GM12878 (cell line): ENCODE measurements at regions not wholly inside any gene's neighbourhood (a gene's known extent, or its start where the extent isn't known, plus 50 kb on each side); places are given as distances from the start of the nearest gene placed in this dataset.

Experiments used
- ATAC-seq: fragments of 200-7000 bp; cut with Tn5 transposase; 3 replicates; pipeline ENCODE4 v1.9.1; 2020; ENCODE audit warnings: mild to moderate bottlenecking, moderate library complexity
- BruUV-seq: library from RNA; stranded (reverse); fragments of 400-500 nt; replicated peaks from 2 replicates; lab custom pipeline; 2021; lab: Mats Ljungman, UMichigan
- CTCF ChIA-PET: fragments of 300-600 bp; sonication (Branson Sonifier 250); formaldehyde crosslinking; extraction: SDS; loops from one replicate; lab custom pipeline; 2021; ENCODE audit warnings: inconsistent platforms; lab: Yijun Ruan, JAX
- POLR2A ChIA-PET: fragments of 350-600 bp; formaldehyde crosslinking; extraction: SDS; loops from one replicate; lab custom pipeline; 2021; ENCODE audit warnings: inconsistent platforms; lab: Charles Lee
- RAD21 ChIA-PET: fragments of 300-600 bp; sonication (Branson Sonifier 250); formaldehyde crosslinking; loops from one replicate; lab custom pipeline; 2023; ENCODE audit warnings: antibody characterized with exemption; ENCODE audit not compliant: unreplicated experiment; lab: Charles Lee
- SMC1A ChIA-PET: fragments of 300-600 bp; sonication (Branson Sonifier 250); formaldehyde crosslinking; loops from one replicate; lab custom pipeline; 2023; ENCODE audit not compliant: unreplicated experiment, uncharacterized antibody; lab: Charles Lee
- DNase-seq: peaks from one replicate; pipeline ENCODE4 v3.0.0-alpha.2; 2011; ENCODE audit warnings: low read depth, low spot score
- FAIRE-seq: peaks from 3 replicates; lab custom pipeline; 2011; peaks lifted over from hg19 to GRCh38; lab: Jason Lieb, UNC
- H2AFZ ChIP-seq: 2 replicates; pipeline ENCODE4 v1.6.0; 2011; ENCODE audit warnings: low read depth, low read length, control low read depth; ENCODE audit not compliant: control insufficient read depth
- H3K27ac ChIP-seq: 2 replicates; pipeline ENCODE4 v1.5.1; 2011; ENCODE audit warnings: control low read depth; ENCODE audit not compliant: control insufficient read depth, insufficient read depth
- H3K27me3 ChIP-seq, 2 experiments: replicated peaks in 1 of 2; 2 replicates each; pipeline versions ENCODE4 v1.6.0 to v1.6.1; 2011; ENCODE audit warnings: low read length in 1 of 2; ENCODE audit not compliant: control insufficient read depth in 2 of 2, insufficient read depth in 2 of 2
- H3K36me3 ChIP-seq, 2 experiments: 2 replicates each; pipeline ENCODE4 v1.5.1; 2011; ENCODE audit warnings: low read length in 1 of 2; ENCODE audit not compliant: control insufficient read depth in 2 of 2, insufficient read depth in 2 of 2
- H3K4me1 ChIP-seq: 2 replicates; pipeline ENCODE4 v1.6.1; 2011; ENCODE audit warnings: mild to moderate bottlenecking, low read length, moderate library complexity, mixed read lengths; ENCODE audit not compliant: control insufficient read depth, insufficient read depth
- H3K4me2 ChIP-seq: 2 replicates; pipeline ENCODE4 v1.6.0; 2011; ENCODE audit warnings: control low read depth; ENCODE audit not compliant: control insufficient read depth, insufficient read depth
- H3K4me3 ChIP-seq: fragments of 200-600 bp; sonication (generic); 2 replicates; pipeline ENCODE4 v1.5.1; 2016
- H3K79me2 ChIP-seq: 2 replicates; pipeline ENCODE4 v1.6.0; 2011; ENCODE audit warnings: low read length; ENCODE audit not compliant: control insufficient read depth, insufficient read depth
- H3K9ac ChIP-seq: 2 replicates; pipeline ENCODE4 v1.8.0; 2011; ENCODE audit warnings: low read length, control low read depth, mixed read lengths; ENCODE audit not compliant: control insufficient read depth, insufficient read depth
- H3K9me3 ChIP-seq: replicated peaks from 3 replicates; pipeline ENCODE4 v1.5.1; 2011; ENCODE audit warnings: mild to moderate bottlenecking, low read length; ENCODE audit not compliant: control insufficient read depth, insufficient read depth
- H4K20me1 ChIP-seq: 2 replicates; pipeline ENCODE4 v1.6.0; 2011; ENCODE audit not compliant: control insufficient read depth, insufficient read depth
- BHLHE40 ChIP-seq, 2 experiments: fragments of 450-650 bp in 1 of 2; IDR thresholded peaks; 2 replicates each; pipeline ENCODE4 v1.6.1; 2011 to 2017; ENCODE audit warnings: low read depth in 2 of 2, borderline replicate concordance in 1 of 2, improper control_type of control experiment in 1 of 2, low read length in 1 of 2, mild to moderate bottlenecking in 1 of 2
- CREM ChIP-seq: IDR thresholded peaks from 2 replicates; pipeline ENCODE4 v1.6.1; 2014; ENCODE audit warnings: antibody characterized with exemption, low read depth
- DPF2 ChIP-seq: fragments of 450-650 bp; IDR thresholded peaks from 2 replicates; pipeline ENCODE4 v1.6.1; 2017; ENCODE audit warnings: mild to moderate bottlenecking
- EP300 ChIP-seq, 2 experiments: fragments of 150-350 bp in 1 of 2; IDR thresholded peaks; 2 replicates each; pipeline ENCODE4 v1.6.1; 2011 to 2012; ENCODE audit warnings: low read depth in 2 of 2, low read length in 2 of 2, borderline replicate concordance in 1 of 2, improper control_type of control experiment in 1 of 2, inconsistent platforms in 1 of 2; ENCODE audit not compliant: control insufficient read depth in 1 of 2
- HCFC1 ChIP-seq: fragments of 150-350 bp; IDR thresholded peaks from 2 replicates; pipeline ENCODE4 v1.6.1; 2014; ENCODE audit warnings: low read length
- IKZF1 ChIP-seq: fragments of 450-650 bp; conservative IDR thresholded peaks from 2 replicates; pipeline ENCODE4 v1.6.1; 2017; ENCODE audit warnings: antibody characterized with exemption, mild to moderate bottlenecking
- LARP7 ChIP-seq: fragments of 450-650 bp; IDR thresholded peaks from 2 replicates; pipeline ENCODE4 v1.6.1; 2017; ENCODE audit warnings: mild to moderate bottlenecking
- NFYA ChIP-seq: IDR thresholded peaks from 2 replicates; pipeline ENCODE4 v1.6.1; 2011; ENCODE audit warnings: low read depth, mild to moderate bottlenecking, low read length, improper control_type of control experiment, borderline replicate concordance
- RAD51 ChIP-seq: fragments of 450-650 bp; IDR thresholded peaks from 2 replicates; pipeline ENCODE4 v1.6.1; 2016; ENCODE audit warnings: moderate library complexity, mild to moderate bottlenecking, inconsistent platforms
- RBBP5 ChIP-seq: fragments of 200-600 bp; sonication (generic); conservative IDR thresholded peaks from 2 replicates; pipeline ENCODE4 v1.6.1; 2016
- SMAD1 ChIP-seq: fragments of 450-650 bp; IDR thresholded peaks from 2 replicates; pipeline ENCODE4 v1.6.1; 2018; ENCODE audit warnings: mild to moderate bottlenecking, low read depth; ENCODE audit not compliant: partially characterized antibody
- SREBF1 ChIP-seq: IDR thresholded peaks from 2 replicates; pipeline ENCODE4 v1.6.1; 2012; ENCODE audit warnings: mild to moderate bottlenecking, low read length
- STAT3 ChIP-seq: IDR thresholded peaks from 2 replicates; pipeline ENCODE4 v1.6.1; 2011; ENCODE audit warnings: low read depth, low read length, improper control_type of control experiment
- TBL1XR1 ChIP-seq: IDR thresholded peaks from 2 replicates; pipeline ENCODE4 v1.6.1; 2012; ENCODE audit warnings: low read depth, low read length, improper control_type of control experiment
- TCF12 ChIP-seq: IDR thresholded peaks from 2 replicates; pipeline ENCODE4 v1.6.1; 2011; ENCODE audit warnings: low read depth, mild to moderate bottlenecking, low read length
- TCF7 ChIP-seq: IDR thresholded peaks from 2 replicates; pipeline ENCODE4 v1.6.1; 2014; ENCODE audit warnings: antibody characterized with exemption, borderline replicate concordance
- YY1 ChIP-seq: IDR thresholded peaks from 2 replicates; pipeline ENCODE4 v1.6.1; 2011; ENCODE audit warnings: low read depth, mild to moderate bottlenecking, low read length
- ZNF24 ChIP-seq: fragments of 450-650 bp; IDR thresholded peaks from 2 replicates; pipeline ENCODE4 v1.6.1; 2017; ENCODE audit warnings: antibody characterized with exemption, mild to moderate bottlenecking
- WGBS: methylation state at CpG from one replicate; pipeline ENCODE4 v1.1.6; 2016; ENCODE audit warnings: low lambda C conversion rate; ENCODE audit not compliant: insufficient replicate concordance, insufficient coverage; ENCODE audit errors: missing lambda C conversion rate; 5-methylcytosine and 5-hydroxymethylcytosine counted together
- in situ Hi-C: fragments of 300-500 bp; cut with MboI; formaldehyde crosslinking; loops from 9 replicates; pipeline ENCODE4 v1.14.3; 2018; ENCODE audit warnings: mixed read lengths
- intact Hi-C: fragments of 100-400 bp; cut with micrococcal nuclease; formaldehyde crosslinking; loops from one replicate; pipeline ENCODE4 v1.14.2; 2022; ENCODE audit not compliant: unreplicated experiment
- TF ChIP-seq, protein P1 (sequence below): fragments of 450-650 bp; IDR thresholded peaks from 2 replicates; pipeline ENCODE4 v1.6.1; 2017; ENCODE audit warnings: borderline replicate concordance
- TF ChIP-seq, protein P2 (sequence below), 3 experiments: IDR thresholded peaks in 2 of 3; conservative IDR thresholded peaks in 1 of 3; 2 replicates each; pipeline ENCODE4 v1.5.1; 2011; ENCODE audit warnings: low read depth in 3 of 3, low read length in 3 of 3, mild to moderate bottlenecking in 3 of 3, control low read depth in 2 of 3, moderate library complexity in 2 of 3, inconsistent platforms in 1 of 3, mixed read lengths in 1 of 3; ENCODE audit not compliant: control insufficient read depth in 2 of 3, insufficient read depth in 1 of 3; ENCODE audit errors: extremely low read depth in 1 of 3
- TF ChIP-seq, protein P3 (sequence below): fragments of 450-650 bp; conservative IDR thresholded peaks from 2 replicates; pipeline ENCODE4 v1.6.1; 2017; ENCODE audit warnings: mild to moderate bottlenecking, moderate library complexity

DNA sequence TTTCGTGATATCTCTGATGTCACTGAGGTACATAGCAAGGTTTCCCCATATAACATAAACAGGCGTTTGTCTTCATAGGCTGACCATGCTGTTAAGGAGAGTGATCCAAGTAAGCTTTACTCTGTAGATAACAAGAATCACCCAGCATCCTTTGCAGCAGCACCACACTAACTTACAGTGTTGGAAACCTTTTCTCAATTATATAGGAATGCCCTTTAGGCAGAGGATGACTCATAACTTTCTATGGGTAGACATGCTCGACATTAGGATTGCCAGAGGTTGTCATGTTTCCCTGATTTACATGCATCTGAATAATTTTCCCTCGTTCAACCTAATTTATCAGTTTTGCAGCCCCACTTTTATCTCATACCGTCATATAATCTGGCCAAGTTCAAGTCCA lies 870.0 kb upstream of the CDH9 start (continued):
- no peak for TF ChIP-seq TCF7
- no peak for TF ChIP-seq BHLHE40 (IDR thresholded peaks at IDR 0.05; ENCODE audit: borderline replicate concordance in 1 of 2, low read depth in 2 of 2, low read length in 1 of 2)
- no peak for TF ChIP-seq RBBP5
- TF ChIP-seq IKZF1 = no peak
- no peak for TF ChIP-seq EP300 (IDR thresholded peaks at IDR 0.05; ENCODE audit: borderline replicate concordance in 1 of 2, control insufficient read depth in 1 of 2, low read depth in 2 of 2, low read length in 2 of 2)
- TF ChIP-seq DPF2 = no peak
- TF ChIP-seq, protein P1, sequence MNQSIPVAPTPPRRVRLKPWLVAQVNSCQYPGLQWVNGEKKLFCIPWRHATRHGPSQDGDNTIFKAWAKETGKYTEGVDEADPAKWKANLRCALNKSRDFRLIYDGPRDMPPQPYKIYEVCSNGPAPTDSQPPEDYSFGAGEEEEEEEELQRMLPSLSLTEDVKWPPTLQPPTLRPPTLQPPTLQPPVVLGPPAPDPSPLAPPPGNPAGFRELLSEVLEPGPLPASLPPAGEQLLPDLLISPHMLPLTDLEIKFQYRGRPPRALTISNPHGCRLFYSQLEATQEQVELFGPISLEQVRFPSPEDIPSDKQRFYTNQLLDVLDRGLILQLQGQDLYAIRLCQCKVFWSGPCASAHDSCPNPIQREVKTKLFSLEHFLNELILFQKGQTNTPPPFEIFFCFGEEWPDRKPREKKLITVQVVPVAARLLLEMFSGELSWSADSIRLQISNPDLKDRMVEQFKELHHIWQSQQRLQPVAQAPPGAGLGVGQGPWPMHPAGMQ = no peak
- TF ChIP-seq SREBF1 = no peak
- TF ChIP-seq SMAD1 = no peak
- no peak for TF ChIP-seq HCFC1
- TF ChIP-seq, all 136 proteins: peak for 0

DNA sequence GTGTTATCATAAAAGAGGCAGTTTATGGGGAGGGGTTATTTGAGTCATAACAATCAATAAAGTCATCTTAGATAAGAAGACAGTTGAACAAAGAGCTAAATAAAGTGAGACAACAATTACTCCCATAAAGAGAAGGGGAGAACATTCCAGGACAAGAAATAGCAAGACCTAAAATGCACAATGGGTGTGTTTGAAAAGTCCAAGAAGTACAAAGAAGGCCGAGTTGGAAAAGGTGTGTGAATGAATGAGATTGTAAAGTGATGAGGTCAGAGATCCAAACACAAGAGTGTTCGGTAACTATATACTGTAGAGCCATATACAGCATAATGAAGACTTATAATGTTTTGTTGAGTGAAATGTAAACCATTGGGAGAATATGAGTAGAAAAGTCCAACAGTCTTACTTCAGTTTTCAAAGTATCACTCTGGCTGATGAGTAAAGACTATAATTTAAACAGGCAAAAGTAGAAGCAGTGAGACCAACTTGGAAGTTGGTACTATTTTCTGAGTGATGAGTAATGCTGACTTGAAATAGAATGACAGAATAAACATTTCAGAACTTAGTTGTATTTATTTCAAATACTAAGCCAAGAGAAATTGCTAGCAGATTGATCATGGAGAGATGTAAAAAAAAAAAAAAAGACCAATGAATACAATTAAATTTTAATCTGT lies 868.7 kb upstream of the CDH9 start:
- Histone ChIP-seq H3K4me3 (no peak overlapping the region), H3K9ac (no peak overlapping the region), H3K4me2 (no peak overlapping the region), H3K9me3 (no peaks in the 10 kb centered on the region), H3K4me1 (no peaks in the 10 kb centered on the region), H3K27ac (no peak overlapping the region), H3K36me3 (no peaks in the 10 kb centered on the region), H3K79me2 (no peaks in the 10 kb centered on the region), H2AFZ (no peak overlapping the region), H4K20me1 (no peaks in the 10 kb centered on the region), H3K27me3 (no peaks in the 10 kb centered on the region)
- no peak for TF ChIP-seq LARP7
- TF ChIP-seq CREM = no peak
- TF ChIP-seq YY1 = no peak
- TF ChIP-seq TCF7 = no peak
- TF ChIP-seq TBL1XR1 = no peak
- TF ChIP-seq, protein P2, sequence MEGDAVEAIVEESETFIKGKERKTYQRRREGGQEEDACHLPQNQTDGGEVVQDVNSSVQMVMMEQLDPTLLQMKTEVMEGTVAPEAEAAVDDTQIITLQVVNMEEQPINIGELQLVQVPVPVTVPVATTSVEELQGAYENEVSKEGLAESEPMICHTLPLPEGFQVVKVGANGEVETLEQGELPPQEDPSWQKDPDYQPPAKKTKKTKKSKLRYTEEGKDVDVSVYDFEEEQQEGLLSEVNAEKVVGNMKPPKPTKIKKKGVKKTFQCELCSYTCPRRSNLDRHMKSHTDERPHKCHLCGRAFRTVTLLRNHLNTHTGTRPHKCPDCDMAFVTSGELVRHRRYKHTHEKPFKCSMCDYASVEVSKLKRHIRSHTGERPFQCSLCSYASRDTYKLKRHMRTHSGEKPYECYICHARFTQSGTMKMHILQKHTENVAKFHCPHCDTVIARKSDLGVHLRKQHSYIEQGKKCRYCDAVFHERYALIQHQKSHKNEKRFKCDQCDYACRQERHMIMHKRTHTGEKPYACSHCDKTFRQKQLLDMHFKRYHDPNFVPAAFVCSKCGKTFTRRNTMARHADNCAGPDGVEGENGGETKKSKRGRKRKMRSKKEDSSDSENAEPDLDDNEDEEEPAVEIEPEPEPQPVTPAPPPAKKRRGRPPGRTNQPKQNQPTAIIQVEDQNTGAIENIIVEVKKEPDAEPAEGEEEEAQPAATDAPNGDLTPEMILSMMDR (IDR thresholded peaks at IDR 0.05 in 2 of 3, conservative IDR thresholded peaks at IDR 0.05 in 1 of 3; ENCODE audit: control insufficient read depth in 2 of 3, extremely low read depth in 1 of 3, insufficient read depth in 1 of 3, low read depth in 3 of 3, low read length in 3 of 3) = no peak
- TF ChIP-seq NFYA = no peak
- TF ChIP-seq, protein P3, sequence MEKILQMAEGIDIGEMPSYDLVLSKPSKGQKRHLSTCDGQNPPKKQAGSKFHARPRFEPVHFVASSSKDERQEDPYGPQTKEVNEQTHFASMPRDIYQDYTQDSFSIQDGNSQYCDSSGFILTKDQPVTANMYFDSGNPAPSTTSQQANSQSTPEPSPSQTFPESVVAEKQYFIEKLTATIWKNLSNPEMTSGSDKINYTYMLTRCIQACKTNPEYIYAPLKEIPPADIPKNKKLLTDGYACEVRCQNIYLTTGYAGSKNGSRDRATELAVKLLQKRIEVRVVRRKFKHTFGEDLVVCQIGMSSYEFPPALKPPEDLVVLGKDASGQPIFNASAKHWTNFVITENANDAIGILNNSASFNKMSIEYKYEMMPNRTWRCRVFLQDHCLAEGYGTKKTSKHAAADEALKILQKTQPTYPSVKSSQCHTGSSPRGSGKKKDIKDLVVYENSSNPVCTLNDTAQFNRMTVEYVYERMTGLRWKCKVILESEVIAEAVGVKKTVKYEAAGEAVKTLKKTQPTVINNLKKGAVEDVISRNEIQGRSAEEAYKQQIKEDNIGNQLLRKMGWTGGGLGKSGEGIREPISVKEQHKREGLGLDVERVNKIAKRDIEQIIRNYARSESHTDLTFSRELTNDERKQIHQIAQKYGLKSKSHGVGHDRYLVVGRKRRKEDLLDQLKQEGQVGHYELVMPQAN = no peak
- TF ChIP-seq TCF12 = no peak
- no peak for TF ChIP-seq ZNF24
- TF ChIP-seq RAD51 = no peak
- TF ChIP-seq STAT3 = no peak
- ChIA-PET CTCF (no interaction called here), RAD21 (no interaction called here), SMC1A (no interaction called here), POLR2A (no interaction called here)
- intact Hi-C loops (no loop called here), in situ Hi-C loops (no loop called here)
- 33% methylated on average over 2 of the region's 2 CpGs for WGBS
- no peak for FAIRE-seq
- no TSS peak for BruUV-seq
- no peak for ATAC-seq
- no peak for DNase-seq
